Endothelial cell of umbilical vein (primary cell): ENCODE measurements at regions not wholly inside any gene's neighbourhood (a gene's known extent, or its start where the extent isn't known, plus 50 kb on each side); places are given as distances from the start of the nearest gene placed in this dataset.

Experiments used
- BruUV-seq: library from RNA; stranded (reverse); fragments of 400-500 nt; replicated peaks from 2 replicates; lab custom pipeline; 2021; lab: Mats Ljungman, UMichigan
- CTCF ChIA-PET: fragments of 300-600, 350-600 bp; sonication (Branson Sonifier 250); formaldehyde crosslinking; loops from one replicate; lab custom pipeline; 2021; ENCODE audit warnings: antibody characterized with exemption, inconsistent platforms; lab: Charles Lee
- POLR2A ChIA-PET: fragments of 300-600, 350-600 bp; sonication (Branson Sonifier 250); formaldehyde crosslinking; loops from one replicate; lab custom pipeline; 2021; ENCODE audit warnings: antibody characterized with exemption, inconsistent platforms; lab: Charles Lee
- DNase-seq: peaks from one replicate; pipeline ENCODE4 v3.0.0-alpha.2; 2011; ENCODE audit warnings: low read depth, low spot score
- FAIRE-seq: peaks from 2 replicates; lab custom pipeline; 2011; peaks lifted over from hg19 to GRCh38; lab: Jason Lieb, UNC
- H2AFZ ChIP-seq: 2 replicates; pipeline ENCODE4 v1.6.0; 2012; ENCODE audit warnings: low read depth, low read length, control low read depth, inconsistent platforms
- H3K27ac ChIP-seq: 2 replicates; pipeline ENCODE4 v1.5.1; 2011; ENCODE audit warnings: low read depth, mild to moderate bottlenecking, control low read depth, low read length, moderate library complexity; ENCODE audit not compliant: insufficient read depth
- H3K27me3 ChIP-seq, 2 experiments: 2 replicates each; pipeline versions ENCODE4 v1.6.0 to v1.6.1; 2011; ENCODE audit warnings: low read length in 2 of 2, mixed read lengths in 1 of 2; ENCODE audit not compliant: control insufficient read depth in 2 of 2, insufficient read depth in 2 of 2
- H3K36me3 ChIP-seq, 2 experiments: 2 replicates in 1 of 2; 3 replicates in 1 of 2; pipeline ENCODE4 v1.5.1; 2011; ENCODE audit warnings: low read length in 2 of 2, mild to moderate bottlenecking in 1 of 2, moderate library complexity in 1 of 2; ENCODE audit not compliant: control insufficient read depth in 2 of 2, insufficient read depth in 2 of 2; ENCODE audit errors: extremely low read depth in 1 of 2
- H3K4me1 ChIP-seq: 3 replicates; pipeline ENCODE4 v1.5.1; 2011; ENCODE audit warnings: mild to moderate bottlenecking, low read length; ENCODE audit not compliant: control insufficient read depth, insufficient read depth; ENCODE audit errors: extremely low read depth
- H3K4me2 ChIP-seq: 2 replicates; pipeline ENCODE4 v1.6.1; 2011; ENCODE audit warnings: low read length, control low read depth, mixed read lengths; ENCODE audit not compliant: insufficient read depth
- H3K4me3 ChIP-seq, 3 experiments: fragments of 200-600 bp in 1 of 3; sonication (generic), shearing (Covaris generic) in 1 of 3; replicated peaks in 1 of 3; 2 replicates each; pipeline ENCODE4 v1.5.1; 2011 to 2016; ENCODE audit warnings: control low read depth in 3 of 3, low read length in 3 of 3, mild to moderate bottlenecking in 2 of 3, inconsistent platforms in 1 of 3, low read depth in 1 of 3, moderate library complexity in 1 of 3; ENCODE audit not compliant: insufficient read depth in 1 of 3
- H3K79me2 ChIP-seq: 2 replicates; pipeline ENCODE4 v1.6.0; 2012; ENCODE audit warnings: low read length, inconsistent platforms; ENCODE audit not compliant: control insufficient read depth, insufficient read depth
- H3K9ac ChIP-seq: replicated peaks from 2 replicates; pipeline ENCODE3; 2011; ENCODE audit warnings: low read length, control low read depth; ENCODE audit not compliant: insufficient read depth; ENCODE audit errors: extremely low read depth
- H3K9me1 ChIP-seq: replicated peaks from 3 replicates; pipeline ENCODE4 v1.6.0; 2011; ENCODE audit warnings: mild to moderate bottlenecking, low read length; ENCODE audit not compliant: control insufficient read depth, insufficient read depth; ENCODE audit errors: extremely low read depth
- H3K9me3 ChIP-seq: replicated peaks from 2 replicates; pipeline ENCODE4 v1.5.1; 2012; ENCODE audit warnings: low read length, inconsistent platforms; ENCODE audit not compliant: control insufficient read depth, insufficient read depth
- H4K20me1 ChIP-seq: replicated peaks from 2 replicates; pipeline ENCODE3; 2011; ENCODE audit warnings: mild to moderate bottlenecking, low read length; ENCODE audit not compliant: control insufficient read depth, insufficient read depth; ENCODE audit errors: extremely low read depth
- EZH2 ChIP-seq: IDR thresholded peaks from 2 replicates; pipeline ENCODE4 v1.6.1; 2012; ENCODE audit warnings: borderline replicate concordance, low read depth, mild to moderate bottlenecking, moderate library complexity, low read length, inconsistent platforms; ENCODE audit not compliant: severe bottlenecking
- FOS ChIP-seq: IDR thresholded peaks from 2 replicates; pipeline ENCODE4 v1.6.1; 2011; ENCODE audit warnings: mild to moderate bottlenecking, low read length, moderate library complexity, borderline replicate concordance; ENCODE audit not compliant: insufficient read depth
- GATA2 ChIP-seq: IDR thresholded peaks from 2 replicates; pipeline ENCODE4 v1.7.0; 2011; ENCODE audit warnings: low read depth, mild to moderate bottlenecking, moderate library complexity, mixed read lengths, low read length; ENCODE audit not compliant: insufficient read length, insufficient read depth
- JUN ChIP-seq: IDR thresholded peaks from 2 replicates; pipeline ENCODE4 v1.6.1; 2011; ENCODE audit warnings: borderline replicate concordance, low read depth; ENCODE audit not compliant: insufficient read length, insufficient read depth
- MYC ChIP-seq: IDR thresholded peaks from one replicate; pipeline ENCODE4 v1.6.1; 2011; ENCODE audit warnings: mild to moderate bottlenecking, low read depth, low read length
- POLR2A ChIP-seq: IDR thresholded peaks from 2 replicates; pipeline ENCODE4 v1.6.1; 2012; ENCODE audit warnings: low read depth, mild to moderate bottlenecking, control low read depth, low read length
- POLR2AphosphoS5 ChIP-seq: IDR thresholded peaks from 2 replicates; pipeline ENCODE4 v1.6.1; 2012; ENCODE audit warnings: low read depth, mild to moderate bottlenecking, control low read depth, low read length, moderate library complexity; ENCODE audit not compliant: insufficient read depth
- dilution Hi-C: fragments of 300-500 bp; cut with MboI; formaldehyde crosslinking; loops from one replicate; pipeline ENCODE4 v1.15.0; 2019; ENCODE audit warnings: low sequenced_read_pairs; ENCODE audit not compliant: extremely low pct_ligation_motif_present
- intact Hi-C: fragments of 100-400 bp; cut with micrococcal nuclease; formaldehyde crosslinking; loops from one replicate; pipeline ENCODE4 v1.10.0; 2022
- TF ChIP-seq, protein P1 (sequence below): IDR thresholded peaks from 2 replicates; pipeline ENCODE4 v1.6.1; 2011; ENCODE audit not compliant: insufficient read depth, insufficient read length
- TF ChIP-seq, protein P2 (sequence below), 2 donors: IDR thresholded peaks; 1 replicate in 1 of 2; 2 replicates in 1 of 2; pipeline ENCODE4 v1.5.1; 2011; ENCODE audit warnings: low read length in 2 of 2, mild to moderate bottlenecking in 2 of 2, moderate library complexity in 2 of 2, control low read depth in 1 of 2, inconsistent platforms in 1 of 2, low read depth in 1 of 2; ENCODE audit not compliant: insufficient read depth in 1 of 2; ENCODE audit errors: extremely low read depth in 1 of 2

DNA sequence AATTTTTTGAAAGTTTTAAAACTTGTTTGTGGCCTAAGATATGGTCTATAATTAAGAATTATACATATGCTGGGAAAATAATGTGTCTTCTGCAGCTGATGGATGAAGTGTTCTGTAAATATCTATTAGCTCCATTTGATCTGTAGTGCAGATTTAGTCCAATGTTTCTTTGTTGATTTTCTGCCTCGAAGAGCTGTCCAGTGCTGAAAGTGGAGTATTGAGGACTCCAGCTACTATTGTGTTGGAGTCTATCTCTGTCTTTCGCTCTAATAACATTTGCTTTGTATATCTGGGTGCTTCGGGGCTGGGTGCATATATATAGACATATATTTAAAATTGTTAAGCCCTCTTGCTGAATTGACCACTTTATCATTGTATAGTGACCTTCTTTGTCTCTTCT is 2127.3 kb downstream of the PCDH7 start:
- H3K9me1 ChIP-seq = no peaks in the 10 kb centered on the region

DNA sequence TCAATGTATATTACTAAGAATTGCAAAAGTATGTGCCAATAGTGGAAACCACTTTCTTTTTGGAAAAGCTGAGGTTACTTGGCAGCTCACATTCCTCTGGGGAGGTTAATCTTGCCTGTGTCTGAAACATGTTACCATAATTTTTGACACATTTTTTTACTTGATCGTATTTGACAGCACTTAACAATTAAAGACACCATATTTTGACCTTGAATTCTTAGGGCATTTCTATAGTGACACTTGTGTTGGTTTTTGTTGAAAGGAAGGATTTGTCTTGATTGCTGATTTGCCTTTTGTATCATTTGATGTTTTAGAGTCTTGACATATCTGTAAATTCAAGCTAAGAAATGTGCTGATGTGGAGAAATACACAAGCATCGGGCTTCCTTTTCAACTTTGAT is 2135.5 kb downstream of the PCDH7 start:
- Histone ChIP-seq H3K9me3 (no peaks in the 10 kb centered on the region), H2AFZ (no peak overlapping the region), H3K36me3 (no peaks in the 10 kb centered on the region), H3K79me2 (no peaks in the 10 kb centered on the region), H4K20me1 (no peaks in the 10 kb centered on the region), H3K27ac (no peak overlapping the region), H3K9ac (no peak overlapping the region), H3K4me1 (no peaks in the 10 kb centered on the region), H3K4me3 (no peak overlapping the region), H3K9me1 (no peaks in the 10 kb centered on the region), H3K27me3 (no peaks in the 10 kb centered on the region), H3K4me2 (no peak overlapping the region)
- TF ChIP-seq EZH2 (no peak), POLR2A (no peak), GATA2 (no peak), POLR2AphosphoS5 (no peak), FOS (no peak), MYC (no peak)
- TF ChIP-seq, protein P1, sequence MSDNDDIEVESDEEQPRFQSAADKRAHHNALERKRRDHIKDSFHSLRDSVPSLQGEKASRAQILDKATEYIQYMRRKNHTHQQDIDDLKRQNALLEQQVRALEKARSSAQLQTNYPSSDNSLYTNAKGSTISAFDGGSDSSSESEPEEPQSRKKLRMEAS = no peak
- TF ChIP-seq, protein P2, sequence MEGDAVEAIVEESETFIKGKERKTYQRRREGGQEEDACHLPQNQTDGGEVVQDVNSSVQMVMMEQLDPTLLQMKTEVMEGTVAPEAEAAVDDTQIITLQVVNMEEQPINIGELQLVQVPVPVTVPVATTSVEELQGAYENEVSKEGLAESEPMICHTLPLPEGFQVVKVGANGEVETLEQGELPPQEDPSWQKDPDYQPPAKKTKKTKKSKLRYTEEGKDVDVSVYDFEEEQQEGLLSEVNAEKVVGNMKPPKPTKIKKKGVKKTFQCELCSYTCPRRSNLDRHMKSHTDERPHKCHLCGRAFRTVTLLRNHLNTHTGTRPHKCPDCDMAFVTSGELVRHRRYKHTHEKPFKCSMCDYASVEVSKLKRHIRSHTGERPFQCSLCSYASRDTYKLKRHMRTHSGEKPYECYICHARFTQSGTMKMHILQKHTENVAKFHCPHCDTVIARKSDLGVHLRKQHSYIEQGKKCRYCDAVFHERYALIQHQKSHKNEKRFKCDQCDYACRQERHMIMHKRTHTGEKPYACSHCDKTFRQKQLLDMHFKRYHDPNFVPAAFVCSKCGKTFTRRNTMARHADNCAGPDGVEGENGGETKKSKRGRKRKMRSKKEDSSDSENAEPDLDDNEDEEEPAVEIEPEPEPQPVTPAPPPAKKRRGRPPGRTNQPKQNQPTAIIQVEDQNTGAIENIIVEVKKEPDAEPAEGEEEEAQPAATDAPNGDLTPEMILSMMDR (IDR thresholded peaks at IDR 0.05; ENCODE audit: extremely low read depth in 1 of 2, insufficient read depth in 1 of 2, low read depth in 1 of 2, low read length in 2 of 2) = no peak
- no peak for FAIRE-seq
- ChIA-PET CTCF (no interaction called here), POLR2A (no interaction called here)
- intact Hi-C loops (no loop called here), dilution Hi-C loops (no loop called here)
- no TSS peak for BruUV-seq
- DNase-seq = no peak

More for the DNA sequence above, 2127.3 kb downstream of the PCDH7 start:
- Histone ChIP-seq H3K27ac (no peak overlapping the region), H3K79me2 (no peaks in the 10 kb centered on the region), H2AFZ (no peak overlapping the region), H3K4me3 (no peak overlapping the region), H3K27me3 (no peaks in the 10 kb centered on the region), H3K36me3 (no peaks in the 10 kb centered on the region), H3K4me2 (no peak overlapping the region), H3K9ac (no peak overlapping the region), H3K9me3 (no peaks in the 10 kb centered on the region), H3K4me1 (no peaks in the 10 kb centered on the region), H4K20me1 (no peaks in the 10 kb centered on the region)
- dilution Hi-C loops = no loop called here
- intact Hi-C loops = no loop called here
- BruUV-seq = no TSS peak
- FAIRE-seq = no peak
- no peak for DNase-seq
- ChIA-PET POLR2A (no interaction called here), CTCF (no interaction called here)
- TF ChIP-seq EZH2 (no peak), JUN (no peak)
- TF ChIP-seq, protein P1 = no peak
